PC-9 (cell line): ENCODE measurements at regions not wholly inside any gene's neighbourhood (a gene's known extent, or its start where the extent isn't known, plus 50 kb on each side); places are given as distances from the start of the nearest gene placed in this dataset.

ENCODE experiments used
- CTCF ChIP-seq: fragments of 200-600 bp; sonication (generic); conservative IDR thresholded peaks from 2 replicates; pipeline ENCODE4 v1.6.1; 2017; ENCODE audit warnings: mixed run types, antibody characterized with exemption, mild to moderate bottlenecking, moderate library complexity
- EZH2 ChIP-seq: fragments of 200-600 bp; sonication (generic); IDR thresholded peaks from 2 replicates; pipeline ENCODE4 v1.8.0; 2017; ENCODE audit warnings: antibody characterized with exemption, low read depth

GRCh38 chr11:133713406-133713805 lies 131.9 kb downstream of the SPATA19 start:
- TF ChIP-seq CTCF (no peak), EZH2 (no peak)
